ENCODE measurements at regions not wholly inside any gene's neighbourhood (a gene's known extent, or its start where the extent isn't known, plus 50 kb on each side); places are given as distances from the start of the nearest gene placed in this dataset.

GRCh38 chr15:92231461-92231860 lies 162.2 kb upstream of the ST8SIA2 start:
- TF ChIP-seq POLR2AphosphoS5 (IDR thresholded peaks at IDR 0.05; ENCODE audit: low read depth, low read length) (no peak), SIN3A (IDR thresholded peaks at IDR 0.05; ENCODE audit: borderline replicate concordance, insufficient read depth, low read length) (no peak), TAF1 (IDR thresholded peaks at IDR 0.05; ENCODE audit: borderline replicate concordance, insufficient read depth, low read length) (no peak), FOXP2 (optimal IDR thresholded peaks at IDR 0.05; ENCODE audit: borderline replicate concordance, extremely low read depth, extremely low read length, insufficient read depth) (no peak)
- TF ChIP-seq, protein P1, sequence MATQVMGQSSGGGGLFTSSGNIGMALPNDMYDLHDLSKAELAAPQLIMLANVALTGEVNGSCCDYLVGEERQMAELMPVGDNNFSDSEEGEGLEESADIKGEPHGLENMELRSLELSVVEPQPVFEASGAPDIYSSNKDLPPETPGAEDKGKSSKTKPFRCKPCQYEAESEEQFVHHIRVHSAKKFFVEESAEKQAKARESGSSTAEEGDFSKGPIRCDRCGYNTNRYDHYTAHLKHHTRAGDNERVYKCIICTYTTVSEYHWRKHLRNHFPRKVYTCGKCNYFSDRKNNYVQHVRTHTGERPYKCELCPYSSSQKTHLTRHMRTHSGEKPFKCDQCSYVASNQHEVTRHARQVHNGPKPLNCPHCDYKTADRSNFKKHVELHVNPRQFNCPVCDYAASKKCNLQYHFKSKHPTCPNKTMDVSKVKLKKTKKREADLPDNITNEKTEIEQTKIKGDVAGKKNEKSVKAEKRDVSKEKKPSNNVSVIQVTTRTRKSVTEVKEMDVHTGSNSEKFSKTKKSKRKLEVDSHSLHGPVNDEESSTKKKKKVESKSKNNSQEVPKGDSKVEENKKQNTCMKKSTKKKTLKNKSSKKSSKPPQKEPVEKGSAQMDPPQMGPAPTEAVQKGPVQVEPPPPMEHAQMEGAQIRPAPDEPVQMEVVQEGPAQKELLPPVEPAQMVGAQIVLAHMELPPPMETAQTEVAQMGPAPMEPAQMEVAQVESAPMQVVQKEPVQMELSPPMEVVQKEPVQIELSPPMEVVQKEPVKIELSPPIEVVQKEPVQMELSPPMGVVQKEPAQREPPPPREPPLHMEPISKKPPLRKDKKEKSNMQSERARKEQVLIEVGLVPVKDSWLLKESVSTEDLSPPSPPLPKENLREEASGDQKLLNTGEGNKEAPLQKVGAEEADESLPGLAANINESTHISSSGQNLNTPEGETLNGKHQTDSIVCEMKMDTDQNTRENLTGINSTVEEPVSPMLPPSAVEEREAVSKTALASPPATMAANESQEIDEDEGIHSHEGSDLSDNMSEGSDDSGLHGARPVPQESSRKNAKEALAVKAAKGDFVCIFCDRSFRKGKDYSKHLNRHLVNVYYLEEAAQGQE (IDR thresholded peaks at IDR 0.05; ENCODE audit: insufficient read depth in 1 of 2, low read depth in 2 of 2, low read length in 2 of 2), result no peak

All from PFSK-1 (cell line).